ENCODE measurements at regions not wholly inside any gene's neighbourhood (a gene's known extent, or its start where the extent isn't known, plus 50 kb on each side); places are given as distances from the start of the nearest gene placed in this dataset.

GRCh38 chr2:145931781-145932395, 1412.0 kb upstream of the ZEB2 start:
- 0 out of 22 replicates have a peak overlapping the region, but pooled peaks of 1 of the 11 experiments have one; percentile 1 for H3K4me2 ChIP-seq
- H3K27ac ChIP-seq: no peak overlapping the region
- TF ChIP-seq Cebpa-rat (IDR thresholded peaks at IDR 0.05): no peak
- no peaks in the 10 kb centered on the region for H4K20me1 ChIP-seq
- H3K9ac ChIP-seq: no peak overlapping the region
- H3K27me3 ChIP-seq: no peaks in the 10 kb centered on the region
- H3K36me3 ChIP-seq: no peaks in the 10 kb centered on the region
- peaks cover 0 to 6% (median 0%) of the 10 kb centered on the region in 10 experiments; a peak in 3 of 20 replicates for H3K4me1 ChIP-seq
- H3K9me3 ChIP-seq (replicated peaks in 1 of 11): no peaks in the 10 kb centered on the region
- no peak overlapping the region for H3K4me3 ChIP-seq

GRCh38 chr2:145930318-145930717, 1410.4 kb upstream of the ZEB2 start:
- Histone ChIP-seq H3K36me3 (no peaks in the 10 kb centered on the region), H3K9me3 (replicated peaks in 1 of 11) (no peaks in the 10 kb centered on the region), H3K27me3 (no peaks in the 10 kb centered on the region), H3K4me2 (no peak overlapping the region), H4K20me1 (no peaks in the 10 kb centered on the region), H3K9ac (no peak overlapping the region), H3K4me1 (peaks cover 0 to 6% (median 0%) of the 10 kb centered on the region in 10 experiments; a peak in 3 of 20 replicates), H3K27ac (no peak overlapping the region), H3K4me3 (no peak overlapping the region)
- TF ChIP-seq Cebpa-rat (IDR thresholded peaks at IDR 0.05): no peak

- H3K4me2 ChIP-seq: no peak overlapping the region
- no peak for TF ChIP-seq Cebpa-rat (IDR thresholded peaks at IDR 0.05)
- H3K4me1 ChIP-seq: peaks cover 0 to 6% (median 0%) of the 10 kb centered on the region in 10 experiments; a peak in 3 of 20 replicates
- no peaks in the 10 kb centered on the region for H3K9me3 ChIP-seq (replicated peaks in 1 of 11)
- H3K27ac ChIP-seq: no peak overlapping the region
- H3K36me3 ChIP-seq: no peaks in the 10 kb centered on the region
- H4K20me1 ChIP-seq: no peaks in the 10 kb centered on the region
- no peak overlapping the region for H3K4me3 ChIP-seq
- no peak overlapping the region for H3K9ac ChIP-seq
- H3K27me3 ChIP-seq: no peaks in the 10 kb centered on the region
Observed at GRCh38 chr2:145927131-145927950, 1407.4 kb upstream of the ZEB2 start.

- TF ChIP-seq Cebpa-rat (IDR thresholded peaks at IDR 0.05): no peak
- Histone ChIP-seq H3K36me3 (no peaks in the 10 kb centered on the region), H3K9me3 (replicated peaks in 1 of 11) (no peaks in the 10 kb centered on the region), H3K4me2 (no peak overlapping the region), H3K27me3 (no peaks in the 10 kb centered on the region), H3K9ac (no peak overlapping the region), H3K4me3 (no peak overlapping the region), H3K4me1 (no peaks in the 10 kb centered on the region), H3K27ac (no peak overlapping the region), H4K20me1 (no peaks in the 10 kb centered on the region)
Observed at GRCh38 chr2:145925591-145925990, 1405.7 kb upstream of the ZEB2 start.

- H3K36me3 ChIP-seq: no peaks in the 10 kb centered on the region
- no peak overlapping the region for H3K4me3 ChIP-seq
- no peak overlapping the region for H3K27ac ChIP-seq
- H3K4me1 ChIP-seq: no peaks in the 10 kb centered on the region
- no peaks in the 10 kb centered on the region for H3K9me3 ChIP-seq (replicated peaks in 1 of 11)
- H3K9ac ChIP-seq: no peak overlapping the region
- no peak overlapping the region for H3K4me2 ChIP-seq
- TF ChIP-seq Cebpa-rat (IDR thresholded peaks at IDR 0.05): no peak
- no peaks in the 10 kb centered on the region for H3K27me3 ChIP-seq
- H4K20me1 ChIP-seq: no peaks in the 10 kb centered on the region
Observed at GRCh38 chr2:145919477-145919876, 1399.6 kb upstream of the ZEB2 start.

GRCh38 chr2:145918951-145919350, 1399.0 kb upstream of the ZEB2 start:
- Histone ChIP-seq H3K4me1 (no peaks in the 10 kb centered on the region), H3K27me3 (no peaks in the 10 kb centered on the region), H3K9ac (no peak overlapping the region), H3K4me2 (no peak overlapping the region), H3K9me3 (replicated peaks in 1 of 11) (no peaks in the 10 kb centered on the region), H4K20me1 (no peaks in the 10 kb centered on the region), H3K27ac (no peak overlapping the region), H3K36me3 (no peaks in the 10 kb centered on the region), H3K4me3 (no peak overlapping the region)
- TF ChIP-seq Cebpa-rat (IDR thresholded peaks at IDR 0.05): no peak

- Histone ChIP-seq H4K20me1 (no peaks in the 10 kb centered on the region), H3K4me1 (no peaks in the 10 kb centered on the region), H3K27ac (no peak overlapping the region), H3K4me2 (no peak overlapping the region), H3K27me3 (no peaks in the 10 kb centered on the region), H3K4me3 (no peak overlapping the region), H3K9ac (no peak overlapping the region), H3K36me3 (no peaks in the 10 kb centered on the region), H3K9me3 (replicated peaks in 1 of 11) (no peaks in the 10 kb centered on the region)
- TF ChIP-seq Cebpa-rat (IDR thresholded peaks at IDR 0.05): no peak
Observed at GRCh38 chr2:145916799-145917198, 1396.9 kb upstream of the ZEB2 start.

GRCh38 chr2:145914716-145915115, 1394.8 kb upstream of the ZEB2 start:
- Histone ChIP-seq H3K4me3 (no peak overlapping the region), H3K27me3 (no peaks in the 10 kb centered on the region), H3K36me3 (no peaks in the 10 kb centered on the region), H3K9ac (no peak overlapping the region), H3K27ac (no peak overlapping the region), H4K20me1 (no peaks in the 10 kb centered on the region), H3K4me1 (peaks cover 0 to 12% (median 0%) of the 10 kb centered on the region in 10 experiments; a peak in 2 of 20 replicates), H3K4me2 (no peak overlapping the region), H3K9me3 (replicated peaks in 1 of 11) (no peaks in the 10 kb centered on the region)
- TF ChIP-seq Cebpa-rat (IDR thresholded peaks at IDR 0.05): no peak

- H3K4me1 ChIP-seq: peaks cover 0 to 26% (median 0%) of the 10 kb centered on the region in 10 experiments; a peak in 5 of 20 replicates
- H3K9me3 ChIP-seq (replicated peaks in 1 of 11): no peaks in the 10 kb centered on the region
- H3K4me2 ChIP-seq: peak overlapping the region in 2 of 11 experiments; percentile 1 to 36; a peak in 3 of 22 replicates
- no peaks in the 10 kb centered on the region for H3K36me3 ChIP-seq
- H3K27me3 ChIP-seq: no peaks in the 10 kb centered on the region
- TF ChIP-seq Cebpa-rat (IDR thresholded peaks at IDR 0.05): no peak
- H3K9ac ChIP-seq: no peak overlapping the region
- no peak overlapping the region for H3K27ac ChIP-seq
- no peak overlapping the region for H3K4me3 ChIP-seq
- no peaks in the 10 kb centered on the region for H4K20me1 ChIP-seq
Observed at GRCh38 chr2:145910416-145910815, 1390.5 kb upstream of the ZEB2 start.
